AG09319 (cell line): ENCODE measurements at regions not wholly inside any gene's neighbourhood (a gene's known extent, or its start where the extent isn't known, plus 50 kb on each side); places are given as distances from the start of the nearest gene placed in this dataset.
A peak's percentile ranks its signal among the peaks of the same experiment; 100 is the strongest.

Experiments used
- DNase-seq: peaks from one replicate; pipeline ENCODE4 v3.0.0-alpha.2; 2010; ENCODE audit warnings: low read depth; ENCODE audit errors: extremely low read depth
- TF ChIP-seq, protein P1 (sequence below): IDR thresholded peaks from 2 replicates; pipeline ENCODE4 v1.5.1; 2011; ENCODE audit warnings: low read depth, mild to moderate bottlenecking, inconsistent platforms, low read length, moderate library complexity

DNA sequence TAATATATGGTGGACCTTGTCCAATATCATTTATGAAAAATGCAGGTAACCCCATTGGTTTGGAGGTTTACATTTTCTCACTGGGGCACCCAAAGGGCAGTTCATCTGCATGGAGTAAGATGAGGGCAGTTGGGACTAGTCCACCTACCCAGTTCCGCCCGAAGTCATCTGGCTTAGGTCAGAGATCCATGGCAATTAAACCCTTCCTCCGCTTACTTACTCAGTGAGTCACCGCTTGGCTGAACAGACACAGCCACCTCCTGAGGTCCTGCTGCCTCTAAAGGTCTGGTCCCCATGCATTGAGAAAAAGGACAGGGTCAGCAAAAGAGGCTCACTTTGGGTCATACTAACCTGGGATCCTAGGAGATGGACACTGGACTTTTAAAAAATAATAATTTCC is 102.9 kb upstream of the PRL start:
- TF ChIP-seq, protein P1, sequence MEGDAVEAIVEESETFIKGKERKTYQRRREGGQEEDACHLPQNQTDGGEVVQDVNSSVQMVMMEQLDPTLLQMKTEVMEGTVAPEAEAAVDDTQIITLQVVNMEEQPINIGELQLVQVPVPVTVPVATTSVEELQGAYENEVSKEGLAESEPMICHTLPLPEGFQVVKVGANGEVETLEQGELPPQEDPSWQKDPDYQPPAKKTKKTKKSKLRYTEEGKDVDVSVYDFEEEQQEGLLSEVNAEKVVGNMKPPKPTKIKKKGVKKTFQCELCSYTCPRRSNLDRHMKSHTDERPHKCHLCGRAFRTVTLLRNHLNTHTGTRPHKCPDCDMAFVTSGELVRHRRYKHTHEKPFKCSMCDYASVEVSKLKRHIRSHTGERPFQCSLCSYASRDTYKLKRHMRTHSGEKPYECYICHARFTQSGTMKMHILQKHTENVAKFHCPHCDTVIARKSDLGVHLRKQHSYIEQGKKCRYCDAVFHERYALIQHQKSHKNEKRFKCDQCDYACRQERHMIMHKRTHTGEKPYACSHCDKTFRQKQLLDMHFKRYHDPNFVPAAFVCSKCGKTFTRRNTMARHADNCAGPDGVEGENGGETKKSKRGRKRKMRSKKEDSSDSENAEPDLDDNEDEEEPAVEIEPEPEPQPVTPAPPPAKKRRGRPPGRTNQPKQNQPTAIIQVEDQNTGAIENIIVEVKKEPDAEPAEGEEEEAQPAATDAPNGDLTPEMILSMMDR = no peak
- no peak for DNase-seq

- TF ChIP-seq, protein P1 = no peak
- no peak for DNase-seq
These were observed 104.4 kb upstream of the PRL start for GRCh38 chr6:22401206-22401605.

DNA sequence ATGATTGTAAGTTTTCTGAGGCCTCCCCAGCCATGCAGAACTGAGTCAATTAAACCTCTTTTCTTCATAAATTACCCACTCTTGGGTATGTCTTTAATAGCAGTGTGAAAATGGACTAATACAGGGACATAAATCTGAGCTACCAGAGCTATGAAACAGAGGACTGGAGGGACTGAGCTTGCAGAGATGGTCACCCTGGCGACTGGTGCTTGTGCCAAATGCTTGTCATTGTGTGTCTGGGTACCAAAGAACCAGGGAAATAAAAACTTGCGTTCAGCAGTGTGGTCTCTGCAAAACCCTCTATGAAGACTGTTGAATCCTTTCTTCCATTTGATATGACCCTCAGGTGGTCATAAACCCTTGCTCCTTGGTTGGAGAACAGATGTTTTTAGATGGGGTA is 105.1 kb upstream of the PRL start:
- TF ChIP-seq, protein P1 = no peak
- DNase-seq = no peak

- TF ChIP-seq, protein P1 = no peak
- DNase-seq = no peak
These were observed 112.7 kb upstream of the PRL start for GRCh38 chr6:22409486-22409885.

GRCh38 chr6:22411376-22412105 is 114.7 kb upstream of the PRL start:
- TF ChIP-seq, protein P1 = no peak

GRCh38 chr6:22412994-22413393 is 116.2 kb upstream of the PRL start:
- TF ChIP-seq, protein P1 = no peak
- no peak for DNase-seq

More at GRCh38 chr6:22411376-22412105, 114.7 kb upstream of the PRL start:
- DNase-seq = peak; percentile 73

GRCh38 chr6:22413681-22414311 is 117.0 kb upstream of the PRL start:
- TF ChIP-seq, protein P1 = peak; percentile 48
- DNase-seq = peak; percentile 56
